ENCODE measurements at regions not wholly inside any gene's neighbourhood (a gene's known extent, or its start where the extent isn't known, plus 50 kb on each side); places are given as distances from the start of the nearest gene placed in this dataset.
A peak's percentile ranks its signal among the peaks of the same experiment; 100 is the strongest.

DNA sequence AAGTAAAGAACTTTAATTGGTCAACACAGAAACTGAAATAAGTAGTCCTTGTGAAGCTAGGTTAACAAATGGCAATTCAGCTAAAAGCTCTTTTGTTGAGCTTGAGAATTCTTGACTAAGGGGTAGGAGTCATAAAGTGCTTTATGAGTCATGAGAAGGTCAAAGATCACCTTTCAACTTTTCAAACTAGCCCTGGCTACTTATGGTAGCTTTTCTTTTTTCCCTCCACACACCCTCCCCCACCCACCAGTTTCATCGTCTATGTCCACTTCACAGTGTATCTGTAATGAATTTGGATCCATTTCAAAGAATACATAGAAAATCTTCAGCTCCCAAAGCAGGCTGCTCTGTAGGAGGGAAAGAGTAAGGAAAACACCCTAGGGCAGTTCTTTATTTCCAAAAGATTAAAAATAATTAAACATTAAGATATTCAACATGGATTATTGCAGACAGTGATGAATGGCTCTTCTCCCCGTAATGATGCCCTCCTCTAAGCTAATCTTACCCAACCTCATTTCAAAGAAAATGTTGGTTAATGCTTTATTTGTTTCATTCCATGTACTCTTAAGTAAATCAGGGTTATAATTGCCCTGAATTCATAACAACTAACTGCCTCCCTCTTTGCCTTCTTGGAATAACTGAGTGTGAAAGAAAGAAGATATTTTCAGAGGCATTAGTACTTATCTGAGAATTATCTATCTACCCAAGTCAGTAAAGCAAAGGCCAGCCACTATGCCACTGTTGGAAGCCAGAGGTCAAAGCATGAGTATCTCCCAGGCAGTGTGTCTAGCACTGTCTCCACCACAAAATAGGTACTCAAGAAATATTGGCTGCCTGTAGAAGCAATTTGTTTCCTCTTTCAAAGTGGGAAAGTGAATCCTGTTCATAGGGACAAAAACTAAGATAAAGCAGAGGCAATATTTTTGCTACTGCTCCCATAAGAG, 290.6 kb downstream of the PIK3R1 start (continued):
- TF ChIP-seq NR2C1 (IDR thresholded peaks at IDR 0.05) (peak; percentile 44; the same call in 1 of the 2 replicates), NR2C1 (tag; IDR thresholded peaks at IDR 0.05) (peak; percentile 48), CSDE1 (IDR thresholded peaks at IDR 0.05) (no peak), MXD1 (CRISPR knock-in tag; IDR thresholded peaks at IDR 0.05; ENCODE audit: borderline replicate concordance, poor library complexity, severe bottlenecking) (no peak), C11orf30 (IDR thresholded peaks at IDR 0.05; ENCODE audit: low read depth) (no peak), EHMT2 (IDR thresholded peaks at IDR 0.05) (peak; percentile 43; the same call in 1 of the 2 replicates), NFIC (IDR thresholded peaks at IDR 0.05) (no peak), NR2C2 (CRISPR knock-in tag; IDR thresholded peaks at IDR 0.05) (no peak), NR2C2 (tag; IDR thresholded peaks at IDR 0.05) (no peak), EWSR1 (IDR thresholded peaks at IDR 0.05; ENCODE audit: borderline replicate concordance, low read depth, partially characterized antibody) (no peak)
- TF ChIP-seq, protein P1, sequence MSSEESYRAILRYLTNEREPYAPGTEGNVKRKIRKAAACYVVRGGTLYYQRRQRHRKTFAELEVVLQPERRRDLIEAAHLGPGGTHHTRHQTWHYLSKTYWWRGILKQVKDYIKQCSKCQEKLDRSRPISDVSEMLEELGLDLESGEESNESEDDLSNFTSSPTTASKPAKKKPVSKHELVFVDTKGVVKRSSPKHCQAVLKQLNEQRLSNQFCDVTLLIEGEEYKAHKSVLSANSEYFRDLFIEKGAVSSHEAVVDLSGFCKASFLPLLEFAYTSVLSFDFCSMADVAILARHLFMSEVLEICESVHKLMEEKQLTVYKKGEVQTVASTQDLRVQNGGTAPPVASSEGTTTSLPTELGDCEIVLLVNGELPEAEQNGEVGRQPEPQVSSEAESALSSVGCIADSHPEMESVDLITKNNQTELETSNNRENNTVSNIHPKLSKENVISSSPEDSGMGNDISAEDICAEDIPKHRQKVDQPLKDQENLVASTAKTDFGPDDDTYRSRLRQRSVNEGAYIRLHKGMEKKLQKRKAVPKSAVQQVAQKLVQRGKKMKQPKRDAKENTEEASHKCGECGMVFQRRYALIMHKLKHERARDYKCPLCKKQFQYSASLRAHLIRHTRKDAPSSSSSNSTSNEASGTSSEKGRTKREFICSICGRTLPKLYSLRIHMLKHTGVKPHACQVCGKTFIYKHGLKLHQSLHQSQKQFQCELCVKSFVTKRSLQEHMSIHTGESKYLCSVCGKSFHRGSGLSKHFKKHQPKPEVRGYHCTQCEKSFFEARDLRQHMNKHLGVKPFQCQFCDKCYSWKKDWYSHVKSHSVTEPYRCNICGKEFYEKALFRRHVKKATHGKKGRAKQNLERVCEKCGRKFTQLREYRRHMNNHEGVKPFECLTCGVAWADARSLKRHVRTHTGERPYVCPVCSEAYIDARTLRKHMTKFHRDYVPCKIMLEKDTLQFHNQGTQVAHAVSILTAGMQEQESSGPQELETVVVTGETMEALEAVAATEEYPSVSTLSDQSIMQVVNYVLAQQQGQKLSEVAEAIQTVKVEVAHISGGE (CRISPR knock-in tag; IDR thresholded peaks at IDR 0.05): no peak
- TF ChIP-seq, protein P2, sequence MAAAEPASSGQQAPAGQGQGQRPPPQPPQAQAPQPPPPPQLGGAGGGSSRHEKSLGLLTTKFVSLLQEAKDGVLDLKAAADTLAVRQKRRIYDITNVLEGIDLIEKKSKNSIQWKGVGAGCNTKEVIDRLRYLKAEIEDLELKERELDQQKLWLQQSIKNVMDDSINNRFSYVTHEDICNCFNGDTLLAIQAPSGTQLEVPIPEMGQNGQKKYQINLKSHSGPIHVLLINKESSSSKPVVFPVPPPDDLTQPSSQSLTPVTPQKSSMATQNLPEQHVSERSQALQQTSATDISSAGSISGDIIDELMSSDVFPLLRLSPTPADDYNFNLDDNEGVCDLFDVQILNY (CRISPR knock-in tag; IDR thresholded peaks at IDR 0.05): no peak

All from K562 (cell line).